Pancreas (tissue), 10 donors: ENCODE measurements at regions not wholly inside any gene's neighbourhood (a gene's known extent, or its start where the extent isn't known, plus 50 kb on each side); places are given as distances from the start of the nearest gene placed in this dataset.

ENCODE experiments used
- ATAC-seq, 4 donors: fragments of 200-7000 bp; cut with Tn5 transposase; one replicate each; pipeline versions ENCODE4 v1.8.0 to v1.9.1; 2020; ENCODE audit warnings: mild to moderate bottlenecking in 4 of 4, moderate library complexity in 4 of 4
- DNase-seq, 6 donors: peaks; one replicate each; pipeline ENCODE4 v3.0.0-alpha.2; 2020
- FAIRE-seq: peaks from 2 replicates; lab custom pipeline; 2012; peaks lifted over from hg19 to GRCh38; lab: Jason Lieb, UNC
- H3K27ac ChIP-seq, 4 donors: fragments of 200-600 bp; sonication (generic); 1 replicate in 3 of 4; 2 replicates in 1 of 4; pipeline versions ENCODE4 v1.5.0 to v1.8.0; 2020
- H3K27me3 ChIP-seq, 4 donors: fragments of 200-600 bp; one replicate each; pipeline ENCODE4 v1.8.0; 2021
- H3K36me3 ChIP-seq, 3 donors: fragments of 200-600 bp; sonication (generic) in 1 of 3; one replicate each; pipeline versions ENCODE4 v1.5.0 to v1.8.0; 2020 to 2021
- H3K4me1 ChIP-seq, 3 donors: fragments of 200-600 bp; one replicate each; pipeline ENCODE4 v1.8.0; 2021
- H3K4me3 ChIP-seq, 4 donors: fragments of 200-600 bp; sonication (generic) in 2 of 4; one replicate each; pipeline versions ENCODE4 v1.5.0 to v1.8.0; 2020 to 2021
- H3K9me3 ChIP-seq, 4 donors: fragments of 200-600 bp; one replicate each; pipeline ENCODE4 v1.8.0; 2021
- WGBS, 2 donors: extraction: QIAGEN DNeasy Blood & Tissue Kit; methylation state at CpG; one replicate each; pipeline ENCODE4 v1.1.7; 2013; 5-methylcytosine and 5-hydroxymethylcytosine counted together
- intact Hi-C, 3 donors: fragments of 100-400 bp; cut with DNase I; formaldehyde crosslinking; loops; one replicate each; pipeline versions ENCODE4 v1.11.1 to v1.14.2; 2022
- TF ChIP-seq, protein P1 (sequence below), 4 donors: fragments of 200-600 bp; sonication (generic) in 3 of 4; IDR thresholded peaks; one replicate each; pipeline versions ENCODE4 v1.5.0 to v1.8.0; 2021; ENCODE audit warnings: antibody characterized with exemption in 4 of 4
- donor health status: healthy with polysubstance abuse.
- donor health status: DM: no; HTN: no; CAD: no; lungs with moderate emphysema.
- donor health status: DM: no; HTN: no; CAD: no.
- donor health status: control.
- donor health status: control.
- donor health status: Bipolar disorder and iron deficiency.
- donor health status: DM: yes; HTN: yes; CAD: no.
- donor health status: DM: no; HTN: no; CAD: no.
- donor health status: DM: no; HTN: no; CAD: no.
- donor health status: DM: yes; HTN: yes; CAD: no.

DNA sequence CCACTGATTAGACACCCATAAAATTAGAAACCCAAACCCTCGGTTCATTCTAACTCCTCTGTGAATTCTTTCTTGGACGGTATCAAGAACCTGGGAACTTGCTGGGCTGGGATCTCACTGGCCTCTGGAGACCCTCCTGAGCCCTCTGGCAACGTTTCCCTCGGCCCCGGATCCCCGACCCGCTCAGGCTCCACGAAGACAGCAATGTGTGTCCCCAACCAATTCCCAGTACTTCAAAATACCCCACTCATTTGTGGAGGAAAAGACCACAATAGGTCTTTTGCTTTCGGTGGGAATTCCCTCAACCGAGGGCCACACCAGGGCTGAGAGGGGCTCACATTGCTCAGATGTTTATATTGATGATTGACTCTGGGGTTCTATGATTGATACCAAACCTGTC lies 117.9 kb upstream of the PRR20G start:
- Histone ChIP-seq H3K27ac (no peak overlapping the region), H3K4me1 (no peaks in the 10 kb centered on the region), H3K36me3 (no peaks in the 10 kb centered on the region), H3K9me3 (no peaks in the 10 kb centered on the region), H3K27me3 (no peaks in the 10 kb centered on the region), H3K4me3 (no peak overlapping the region)
- DNase-seq (no peak), FAIRE-seq (no peak), ATAC-seq (no peak)
- 60 to 72% methylated on average over 10 of the region's 10 CpGs for WGBS, 2 donors
- TF ChIP-seq, protein P1, sequence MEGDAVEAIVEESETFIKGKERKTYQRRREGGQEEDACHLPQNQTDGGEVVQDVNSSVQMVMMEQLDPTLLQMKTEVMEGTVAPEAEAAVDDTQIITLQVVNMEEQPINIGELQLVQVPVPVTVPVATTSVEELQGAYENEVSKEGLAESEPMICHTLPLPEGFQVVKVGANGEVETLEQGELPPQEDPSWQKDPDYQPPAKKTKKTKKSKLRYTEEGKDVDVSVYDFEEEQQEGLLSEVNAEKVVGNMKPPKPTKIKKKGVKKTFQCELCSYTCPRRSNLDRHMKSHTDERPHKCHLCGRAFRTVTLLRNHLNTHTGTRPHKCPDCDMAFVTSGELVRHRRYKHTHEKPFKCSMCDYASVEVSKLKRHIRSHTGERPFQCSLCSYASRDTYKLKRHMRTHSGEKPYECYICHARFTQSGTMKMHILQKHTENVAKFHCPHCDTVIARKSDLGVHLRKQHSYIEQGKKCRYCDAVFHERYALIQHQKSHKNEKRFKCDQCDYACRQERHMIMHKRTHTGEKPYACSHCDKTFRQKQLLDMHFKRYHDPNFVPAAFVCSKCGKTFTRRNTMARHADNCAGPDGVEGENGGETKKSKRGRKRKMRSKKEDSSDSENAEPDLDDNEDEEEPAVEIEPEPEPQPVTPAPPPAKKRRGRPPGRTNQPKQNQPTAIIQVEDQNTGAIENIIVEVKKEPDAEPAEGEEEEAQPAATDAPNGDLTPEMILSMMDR (IDR thresholded peaks at IDR 0.05), result no peak
- intact Hi-C loops, result no loop called here

DNA sequence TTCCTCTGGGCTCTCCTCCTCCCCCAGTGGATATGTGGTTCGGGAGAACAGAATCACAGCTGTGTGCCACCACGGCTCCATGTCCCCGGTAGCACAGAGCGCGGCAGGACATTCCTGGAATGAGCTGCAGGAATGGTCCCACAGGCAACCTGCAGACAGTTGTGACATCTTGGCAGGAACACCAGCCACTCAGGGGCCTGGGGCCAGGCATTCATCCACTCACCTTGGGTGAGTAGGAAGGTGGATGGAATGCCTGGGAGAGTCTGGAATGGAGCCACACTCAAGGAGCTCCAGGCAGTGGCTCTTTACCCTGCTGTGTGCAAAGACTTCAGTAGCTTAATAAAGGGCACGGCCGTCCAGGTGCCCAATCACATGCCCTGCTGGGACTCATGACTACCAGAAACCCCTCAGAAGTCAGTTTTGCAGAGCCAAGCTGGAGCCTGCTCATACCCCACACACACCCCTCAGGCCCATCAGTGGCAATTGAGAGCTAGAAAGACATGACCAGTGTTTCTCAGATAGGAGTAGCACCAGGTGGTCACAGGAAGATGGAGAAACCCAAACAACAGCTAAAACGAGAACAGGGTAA lies 117.3 kb upstream of the PRR20G start:
- Histone ChIP-seq H3K27ac (no peak overlapping the region), H3K9me3 (no peaks in the 10 kb centered on the region), H3K4me1 (no peaks in the 10 kb centered on the region), H3K27me3 (no peaks in the 10 kb centered on the region), H3K36me3 (no peaks in the 10 kb centered on the region), H3K4me3 (no peak overlapping the region)
- FAIRE-seq (no peak), ATAC-seq (no peak), DNase-seq (peak in 1 of 6 donors; percentile 38)
- TF ChIP-seq, protein P1 (IDR thresholded peaks at IDR 0.05), result no peak
- intact Hi-C loops, result no loop called here
- WGBS, 2 donors, result 64 to 66% methylated on average over 8 of the region's 8 CpGs

DNA sequence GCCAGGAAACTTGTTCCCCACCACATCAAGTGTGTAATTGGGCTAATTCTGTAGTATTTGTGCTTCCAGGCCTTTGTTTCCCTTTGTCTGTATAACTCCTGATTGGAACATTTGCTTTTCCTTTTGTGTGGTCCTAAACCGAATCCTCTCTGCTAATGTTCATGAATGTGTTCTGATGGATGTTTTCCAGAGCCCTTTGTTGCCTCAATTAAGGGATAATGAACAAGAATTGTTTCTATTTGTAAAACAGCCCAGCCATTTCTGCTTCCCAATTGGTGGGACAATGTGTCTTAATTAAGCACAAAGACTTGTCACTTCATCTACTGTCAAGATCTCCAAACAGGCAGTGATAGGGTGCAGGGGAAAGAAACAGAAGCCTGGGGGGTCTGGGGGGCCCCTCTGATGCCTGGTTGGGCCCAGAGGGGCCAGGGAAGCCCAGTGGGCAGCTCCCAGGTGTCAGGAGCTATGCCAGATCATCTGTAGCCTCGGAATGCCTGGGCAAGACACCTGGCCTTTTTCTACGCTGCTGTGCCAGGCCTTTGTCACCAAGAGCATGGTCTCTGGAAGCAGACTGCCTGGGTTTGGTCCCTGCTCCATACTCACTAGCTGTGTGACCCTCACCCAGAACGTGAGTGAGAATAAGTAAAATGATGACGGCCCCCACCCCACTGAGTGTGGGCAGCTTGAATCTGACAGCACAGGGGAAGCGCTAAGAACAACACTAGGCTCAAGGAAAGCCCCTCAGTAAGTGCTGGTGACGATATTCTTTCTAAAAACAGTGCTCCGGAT lies 116.6 kb upstream of the PRR20G start:
- Histone ChIP-seq H3K27ac (no peak overlapping the region), H3K9me3 (no peaks in the 10 kb centered on the region), H3K4me3 (no peak overlapping the region), H3K27me3 (no peaks in the 10 kb centered on the region), H3K36me3 (no peaks in the 10 kb centered on the region), H3K4me1 (no peaks in the 10 kb centered on the region)
- FAIRE-seq (no peak), ATAC-seq (no peak), DNase-seq (peak in 1 of 6 donors; percentile 24)
- intact Hi-C loops, result no loop called here
- 50 to 68% methylated on average over 8 of the region's 8 CpGs for WGBS, 2 donors
- TF ChIP-seq, protein P1 (IDR thresholded peaks at IDR 0.05), result no peak

DNA sequence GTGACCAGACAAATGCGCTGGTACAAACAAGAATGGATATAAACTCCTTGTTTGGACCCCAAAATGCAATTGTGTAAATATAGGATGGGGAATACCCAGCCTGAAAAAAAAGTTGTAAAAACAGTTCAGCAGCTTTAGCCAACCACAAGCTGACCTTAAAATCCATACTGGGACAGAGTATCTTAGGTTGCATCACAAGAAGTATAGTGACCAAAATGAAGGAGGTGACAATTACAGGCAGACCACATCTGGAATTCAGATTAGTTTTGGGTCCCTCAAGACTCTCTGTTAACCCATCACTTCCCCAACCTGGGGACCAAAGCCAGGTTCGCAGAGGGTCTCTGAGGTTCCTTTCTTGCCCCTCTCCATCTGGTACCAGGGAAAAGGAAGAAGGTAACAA lies 115.9 kb upstream of the PRR20G start:
- intact Hi-C loops, result no loop called here
- FAIRE-seq (no peak), ATAC-seq (no peak), DNase-seq (no peak)
- no peaks in the 10 kb centered on the region for H3K27me3 ChIP-seq
- no peaks in the 10 kb centered on the region for H3K9me3 ChIP-seq
- no peak overlapping the region for H3K4me3 ChIP-seq
- TF ChIP-seq, protein P1 (IDR thresholded peaks at IDR 0.05), result no peak
- H3K4me1 ChIP-seq, result no peaks in the 10 kb centered on the region
- H3K27ac ChIP-seq, result no peak overlapping the region
- 79 to 84% methylated on average over 2 of the region's 2 CpGs for WGBS, 2 donors
- H3K36me3 ChIP-seq, result no peaks in the 10 kb centered on the region

DNA sequence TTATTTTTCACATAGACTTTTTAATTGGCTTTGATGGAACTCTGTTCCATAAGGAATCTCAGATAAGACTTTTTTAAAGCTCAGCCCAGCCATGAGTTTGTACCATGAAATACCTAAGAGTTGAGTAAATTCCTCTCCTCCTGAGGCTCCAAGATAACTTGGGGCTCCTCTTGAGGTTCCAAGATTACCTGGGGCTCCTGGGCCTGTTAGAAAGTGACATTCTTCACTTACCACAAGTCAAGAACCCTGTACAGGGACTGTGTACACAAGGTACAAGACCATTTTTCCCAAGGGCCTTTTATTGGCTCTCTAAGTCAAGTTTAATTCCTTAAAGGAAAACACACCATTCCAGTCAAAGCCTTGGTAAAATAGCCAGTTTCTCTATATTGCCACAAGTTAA lies 111.3 kb upstream of the PRR20G start:
- ATAC-seq (no peak), DNase-seq (no peak), FAIRE-seq (no peak)
- Histone ChIP-seq H3K27me3 (no peaks in the 10 kb centered on the region), H3K27ac (no peak overlapping the region), H3K4me3 (no peak overlapping the region), H3K36me3 (no peaks in the 10 kb centered on the region), H3K9me3 (no peaks in the 10 kb centered on the region), H3K4me1 (no peaks in the 10 kb centered on the region)
- intact Hi-C loops, result no loop called here
- TF ChIP-seq, protein P1 (IDR thresholded peaks at IDR 0.05), result no peak
